Hindlimb muscle (tissue), 1 donor: ENCODE measurements at regions not wholly inside any gene's neighbourhood (a gene's known extent, or its start where the extent isn't known, plus 50 kb on each side); places are given as distances from the start of the nearest gene placed in this dataset.
A peak's percentile ranks its signal among the peaks of the same experiment; 100 is the strongest.
"Not testable (repeated sequence)": the region's sequence is repeated elsewhere in the genome, so short reads cannot be mapped to it uniquely, and the experiment has no call there.

Experiments used
- DNase-seq: peaks from one replicate; pipeline ENCODE4 v3.0.0-alpha.2; 2013

- DNase-seq, result no peak
Measured at GRCh38 chr5:42989190-42989589, 50.9 kb downstream of the ANXA2R start.

GRCh38 chr5:42988568-42988967 is 51.6 kb downstream of the ANXA2R start:
- no peak for DNase-seq

DNA sequence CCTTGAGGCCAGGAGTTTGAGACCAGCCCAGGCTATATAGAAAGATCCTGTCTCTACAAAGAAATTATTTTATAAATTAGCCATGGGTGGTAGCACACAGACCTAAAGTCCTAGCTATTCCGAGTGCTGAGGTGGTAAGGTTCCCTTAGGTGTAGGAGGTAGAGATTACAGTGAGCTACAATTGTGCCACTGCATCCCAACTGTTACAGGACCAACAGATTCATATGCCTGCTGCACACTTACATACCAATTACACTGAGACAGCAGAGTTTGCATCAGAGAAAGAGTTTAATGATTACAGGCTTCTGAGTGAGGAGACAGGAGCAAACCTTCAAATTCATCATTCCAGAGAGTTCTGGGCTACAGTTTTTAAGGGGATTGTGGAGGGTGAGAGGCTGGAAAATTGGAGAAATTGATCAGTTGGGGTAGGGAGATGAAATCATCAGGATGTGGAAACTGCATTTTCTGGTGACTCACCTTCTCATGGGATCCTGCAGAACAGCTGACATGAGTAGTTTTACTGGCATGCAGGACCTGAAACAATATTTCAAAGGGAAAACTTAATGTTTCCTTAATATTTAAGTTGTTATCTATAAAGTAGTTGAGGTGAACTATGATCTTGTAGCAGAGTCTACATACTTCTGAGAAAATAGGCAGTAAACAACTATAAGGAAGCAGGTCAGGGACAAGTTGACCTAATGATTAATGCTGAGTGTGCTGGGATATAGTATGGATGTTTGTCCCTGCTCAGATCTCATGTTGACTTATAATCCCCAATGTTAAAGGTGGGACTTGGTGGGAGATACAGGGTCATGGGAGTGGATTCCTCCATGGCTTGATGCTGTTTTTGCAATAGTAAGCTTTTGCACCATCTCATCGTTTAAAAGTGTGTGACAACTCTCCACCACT is 54.7 kb downstream of the ANXA2R start:
- DNase-seq, result no peak

DNA sequence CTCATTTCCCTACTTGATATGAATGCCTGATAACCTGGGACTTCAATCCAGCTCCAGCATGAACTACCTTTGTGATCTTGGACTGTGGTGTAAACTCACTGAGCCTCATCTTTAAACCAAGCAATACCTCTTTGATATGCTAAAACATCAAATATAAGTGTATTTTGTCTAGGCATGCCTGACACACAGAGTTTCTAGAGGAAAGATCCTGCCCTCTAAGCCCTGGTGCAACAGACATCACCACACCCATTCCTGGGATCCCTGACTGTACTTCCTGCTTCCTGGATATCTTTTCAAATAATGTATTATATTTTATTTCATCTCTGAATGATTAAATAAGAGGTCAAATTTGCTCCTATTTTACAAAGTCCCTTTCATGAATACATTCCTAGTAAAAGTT is 55.8 kb downstream of the ANXA2R start:
- DNase-seq, result no peak

- DNase-seq, result no peak
Measured at GRCh38 chr5:42982107-42982622, 58.0 kb downstream of the ANXA2R start.

DNA sequence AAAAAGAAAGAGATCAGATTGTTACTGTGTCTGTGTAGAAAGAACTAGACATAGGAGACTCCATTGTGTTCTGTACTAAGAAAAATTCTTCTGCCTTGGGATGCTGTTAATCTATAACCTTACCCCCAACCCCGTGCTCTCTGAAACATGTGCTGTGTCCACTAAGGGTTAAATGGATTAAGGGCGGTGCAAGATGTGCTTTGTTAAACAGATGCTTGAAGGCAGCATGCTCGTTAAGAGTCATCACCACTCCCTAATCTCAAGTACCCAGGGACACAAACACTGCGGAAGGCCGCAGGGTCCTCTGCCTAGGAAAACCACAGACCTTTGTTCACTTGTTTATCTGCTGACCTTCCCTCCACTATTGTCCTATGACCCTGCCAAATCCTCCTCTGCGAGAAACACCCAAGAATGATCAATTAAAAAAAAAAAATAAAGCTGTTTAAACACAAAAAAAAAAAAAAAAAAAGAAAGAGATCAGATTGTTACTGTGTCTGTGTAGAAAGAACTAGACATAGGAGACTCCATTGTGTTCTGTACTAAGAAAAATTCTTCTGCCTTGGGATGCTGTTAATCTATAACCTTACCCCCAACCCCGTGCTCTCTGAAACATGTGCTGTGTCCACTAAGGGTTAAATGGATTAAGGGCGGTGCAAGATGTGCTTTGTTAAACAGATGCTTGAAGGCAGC is 58.6 kb downstream of the ANXA2R start:
- DNase-seq, result not testable (repeated sequence)

- not testable (repeated sequence) for DNase-seq
Measured at GRCh38 chr5:42981015-42981414, 59.1 kb downstream of the ANXA2R start.

- not testable (repeated sequence) for DNase-seq
Measured at GRCh38 chr5:42980391-42980790, 59.7 kb downstream of the ANXA2R start.

DNA sequence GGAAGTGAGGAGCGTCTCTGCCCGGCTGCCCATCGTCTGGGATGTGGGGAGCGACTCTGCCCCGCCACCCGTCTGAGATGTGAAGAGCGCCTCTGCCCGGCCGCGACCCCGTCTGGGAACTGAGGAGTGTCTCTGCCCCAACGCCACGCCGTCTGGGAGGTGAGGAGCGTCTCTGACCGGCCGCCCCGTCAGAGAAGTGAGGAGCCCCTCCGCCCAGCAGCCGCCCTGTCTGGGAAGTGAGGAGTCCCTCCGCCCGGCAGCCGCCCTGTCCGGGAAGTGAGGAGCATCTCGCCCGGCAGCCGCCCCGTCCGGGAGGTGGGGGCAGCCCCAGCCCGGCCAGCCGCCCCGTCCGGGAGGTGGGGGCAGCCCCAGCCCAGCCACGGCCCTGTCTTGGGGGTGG is 60.9 kb downstream of the ANXA2R start:
- not testable (repeated sequence) for DNase-seq

DNA sequence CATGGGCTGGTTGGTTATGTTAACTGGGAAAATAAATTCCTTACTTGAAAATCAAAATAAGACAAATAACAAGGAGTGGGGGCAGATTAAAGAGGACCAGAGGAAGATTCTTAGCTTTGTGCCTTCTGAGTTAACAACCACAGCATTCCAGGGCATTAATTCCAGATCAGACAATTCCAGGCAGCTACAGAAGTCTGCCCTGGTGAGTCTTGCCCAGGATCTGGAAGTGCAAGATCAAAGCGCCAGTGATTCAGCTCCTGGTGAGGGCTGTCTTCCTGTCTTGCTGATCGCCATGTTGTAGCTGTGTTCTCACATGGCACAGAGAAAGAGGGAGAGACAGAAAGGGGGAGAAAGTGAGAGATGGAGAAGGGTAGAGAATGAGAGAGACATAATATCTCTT is 65.6 kb downstream of the ANXA2R start:
- no peak for DNase-seq

GRCh38 chr5:42970636-42971559 is 69.2 kb downstream of the ANXA2R start:
- DNase-seq, result no peak

- no peak for DNase-seq
Measured at GRCh38 chr5:42965934-42966333, 74.2 kb downstream of the ANXA2R start.

DNA sequence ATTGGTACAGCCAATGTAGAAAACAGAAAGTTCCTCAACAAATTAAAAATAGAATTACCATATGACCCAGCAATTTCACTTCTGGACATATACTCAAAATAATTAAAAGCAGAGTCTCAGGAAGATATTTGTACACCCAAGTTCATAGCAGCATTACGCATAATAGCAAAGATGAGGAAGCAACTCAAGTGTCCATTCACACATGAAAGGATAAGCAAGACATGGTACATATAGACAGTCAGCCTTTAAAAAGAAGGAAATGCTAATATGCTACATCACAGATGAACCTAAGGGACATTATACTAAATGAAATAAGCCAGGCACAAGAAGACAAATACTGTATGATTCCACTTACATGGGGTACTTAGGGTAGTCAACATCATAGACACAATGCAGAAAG is 76.7 kb downstream of the ANXA2R start:
- no peak for DNase-seq

DNA sequence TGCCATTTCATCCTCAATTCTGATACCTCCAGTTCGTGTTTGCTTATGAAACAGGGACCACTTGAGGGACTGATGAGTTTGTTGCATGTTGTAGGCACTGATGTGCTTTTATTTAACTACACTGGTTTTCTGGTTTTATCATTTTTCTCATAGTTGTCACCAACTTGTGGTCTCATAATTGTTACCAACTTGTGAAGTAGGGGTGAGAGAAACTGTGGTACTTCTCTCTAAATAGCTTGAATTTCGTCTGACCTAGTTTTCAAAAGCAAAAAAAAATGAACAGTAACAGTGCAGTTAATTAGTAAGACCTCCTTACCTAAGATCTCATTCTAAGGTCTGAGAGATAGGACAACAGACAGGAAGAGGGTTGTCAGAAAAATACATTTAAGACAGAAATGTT is 78.0 kb downstream of the ANXA2R start:
- DNase-seq, result no peak

DNA sequence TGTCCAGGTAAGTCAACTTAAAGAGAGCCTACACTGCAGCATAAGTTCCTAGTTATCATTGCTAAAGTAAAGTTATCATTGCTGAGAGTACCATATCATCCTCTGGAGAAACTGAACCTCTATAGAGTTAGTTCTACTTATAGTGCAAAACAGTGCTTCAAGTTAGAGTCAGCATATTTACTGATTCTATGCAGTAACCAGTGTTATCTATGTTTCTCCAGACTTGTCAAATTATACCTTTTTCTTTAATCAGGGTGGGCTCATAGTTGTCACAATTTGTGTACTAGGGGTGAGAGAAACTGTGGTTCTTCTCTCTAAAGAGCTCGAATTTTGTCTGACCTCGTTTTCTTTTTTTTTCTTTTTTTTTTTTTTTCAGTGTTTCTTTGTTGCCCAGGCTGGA is 79.6 kb downstream of the ANXA2R start:
- DNase-seq, result no peak

DNA sequence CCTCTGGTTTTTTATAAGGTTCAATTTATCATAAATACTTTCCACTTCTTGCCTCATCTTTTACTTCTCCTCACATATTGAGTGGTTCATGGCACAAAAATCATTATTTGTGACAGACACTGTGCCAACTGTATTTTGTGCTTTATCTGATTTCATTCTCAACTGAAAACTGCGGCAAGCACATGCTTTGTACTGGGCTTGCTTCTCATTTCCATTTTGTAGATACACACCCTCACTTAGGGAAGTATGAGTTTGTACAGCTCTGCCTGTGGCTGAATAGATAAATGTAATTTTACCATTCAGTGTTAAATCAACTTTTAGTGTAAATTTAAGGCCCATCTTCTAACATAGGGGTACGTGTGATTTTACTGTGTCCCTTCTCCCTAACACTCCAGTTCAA is 83.6 kb downstream of the ANXA2R start:
- DNase-seq, result no peak

DNA sequence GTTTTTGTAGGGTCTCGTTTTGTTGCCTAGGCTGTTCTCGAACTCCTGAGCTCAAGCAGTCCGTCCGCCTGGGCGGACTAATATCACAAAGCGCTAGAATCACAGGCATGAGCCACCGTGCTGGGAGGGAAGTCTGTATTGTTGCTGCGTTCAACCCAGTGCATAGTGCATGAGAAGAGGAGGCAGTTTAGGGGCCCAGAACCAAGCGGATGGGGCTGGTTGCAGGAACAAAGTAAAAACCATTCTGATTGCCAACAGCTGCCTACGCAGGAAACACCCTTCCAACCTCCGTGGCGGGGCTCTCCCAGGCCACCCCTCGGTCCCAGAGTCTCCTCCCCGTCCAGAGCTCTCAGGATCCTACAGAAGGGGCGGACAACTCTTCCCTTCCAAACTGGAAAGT is 87.1 kb downstream of the ANXA2R start:
- no peak for DNase-seq

GRCh38 chr5:42952578-42952974 is 87.5 kb downstream of the ANXA2R start:
- no peak for DNase-seq

DNA sequence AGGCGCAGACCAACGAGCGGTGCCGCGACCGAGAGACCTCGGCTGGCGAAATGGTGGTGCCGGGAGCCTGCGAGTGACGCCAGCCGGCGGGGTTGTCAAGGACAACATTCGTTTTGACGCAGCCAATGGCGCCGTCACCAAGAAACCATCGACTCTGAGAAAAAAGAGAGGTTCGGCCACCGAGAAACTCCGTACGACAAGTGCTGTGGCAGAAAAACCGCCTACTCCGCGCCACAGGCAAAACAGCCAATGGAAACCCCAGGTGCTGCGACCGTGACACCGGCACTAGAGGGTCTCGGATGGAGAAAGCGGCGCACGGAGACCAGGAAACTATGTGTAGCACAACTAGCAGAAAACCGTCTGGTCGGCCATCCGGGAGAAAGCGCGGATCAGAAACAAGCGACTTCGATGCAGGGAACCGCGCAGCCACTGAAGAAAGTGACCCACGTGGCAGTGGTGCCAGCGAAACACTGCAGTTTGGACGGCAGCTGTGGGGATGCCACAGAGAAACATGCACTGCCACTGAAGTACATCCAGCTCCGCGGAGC is 88.8 kb downstream of the ANXA2R start:
- DNase-seq, result peak; percentile 37

GRCh38 chr5:42950456-42951292 is 89.4 kb downstream of the ANXA2R start:
- DNase-seq, result peak; percentile 53

- no peak for DNase-seq
Measured at GRCh38 chr5:42950116-42950455, 90.0 kb downstream of the ANXA2R start.
